ENCODE measurements at regions not wholly inside any gene's neighbourhood (a gene's known extent, or its start where the extent isn't known, plus 50 kb on each side); places are given as distances from the start of the nearest gene placed in this dataset.
A peak's percentile ranks its signal among the peaks of the same experiment; 100 is the strongest.

GRCh38 chr4:153970169-153970568 lies 181.3 kb upstream of the SFRP2 start:
- 90 to 93% methylated on average over 2 of the region's 2 CpGs for WGBS, 2 donors
- Histone ChIP-seq H3K9me3 (peaks cover 0 to 7% (median 2%) of the 10 kb centered on the region in 4 donors), H3K27ac (no peak overlapping the region), H3K27me3 (no peaks in the 10 kb centered on the region), H3K4me1 (no peaks in the 10 kb centered on the region), H3K4me3 (no peak overlapping the region), H3K36me3 (no peaks in the 10 kb centered on the region)
- no peak for DNase-seq
- intact Hi-C loops (cut with DNase I), result no loop called here
- TF ChIP-seq, protein P1, sequence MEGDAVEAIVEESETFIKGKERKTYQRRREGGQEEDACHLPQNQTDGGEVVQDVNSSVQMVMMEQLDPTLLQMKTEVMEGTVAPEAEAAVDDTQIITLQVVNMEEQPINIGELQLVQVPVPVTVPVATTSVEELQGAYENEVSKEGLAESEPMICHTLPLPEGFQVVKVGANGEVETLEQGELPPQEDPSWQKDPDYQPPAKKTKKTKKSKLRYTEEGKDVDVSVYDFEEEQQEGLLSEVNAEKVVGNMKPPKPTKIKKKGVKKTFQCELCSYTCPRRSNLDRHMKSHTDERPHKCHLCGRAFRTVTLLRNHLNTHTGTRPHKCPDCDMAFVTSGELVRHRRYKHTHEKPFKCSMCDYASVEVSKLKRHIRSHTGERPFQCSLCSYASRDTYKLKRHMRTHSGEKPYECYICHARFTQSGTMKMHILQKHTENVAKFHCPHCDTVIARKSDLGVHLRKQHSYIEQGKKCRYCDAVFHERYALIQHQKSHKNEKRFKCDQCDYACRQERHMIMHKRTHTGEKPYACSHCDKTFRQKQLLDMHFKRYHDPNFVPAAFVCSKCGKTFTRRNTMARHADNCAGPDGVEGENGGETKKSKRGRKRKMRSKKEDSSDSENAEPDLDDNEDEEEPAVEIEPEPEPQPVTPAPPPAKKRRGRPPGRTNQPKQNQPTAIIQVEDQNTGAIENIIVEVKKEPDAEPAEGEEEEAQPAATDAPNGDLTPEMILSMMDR (IDR thresholded peaks at IDR 0.05), result no peak
- TF ChIP-seq POLR2AphosphoS5 (IDR thresholded peaks at IDR 0.05), result no peak
- no peak for TF ChIP-seq POLR2A (IDR thresholded peaks at IDR 0.05)
- no peak for TF ChIP-seq EP300 (IDR thresholded peaks at IDR 0.05)

GRCh38 chr4:153969542-153969941 lies 180.7 kb upstream of the SFRP2 start:
- Histone ChIP-seq H3K4me1 (no peaks in the 10 kb centered on the region), H3K4me3 (no peak overlapping the region), H3K27ac (no peak overlapping the region), H3K9me3 (peaks cover 0 to 4% (median 2%) of the 10 kb centered on the region in 4 donors), H3K36me3 (no peaks in the 10 kb centered on the region), H3K27me3 (no peaks in the 10 kb centered on the region)
- intact Hi-C loops (cut with DNase I), result no loop called here
- TF ChIP-seq POLR2AphosphoS5 (IDR thresholded peaks at IDR 0.05) (no peak), POLR2A (IDR thresholded peaks at IDR 0.05) (no peak), EP300 (IDR thresholded peaks at IDR 0.05) (no peak)
- TF ChIP-seq, protein P1 (IDR thresholded peaks at IDR 0.05), result no peak
- no peak for DNase-seq

- no peak for DNase-seq
- Histone ChIP-seq H3K36me3 (no peaks in the 10 kb centered on the region), H3K27me3 (no peaks in the 10 kb centered on the region), H3K9me3 (no peaks in the 10 kb centered on the region), H3K4me1 (no peaks in the 10 kb centered on the region), H3K4me3 (no peak overlapping the region), H3K27ac (no peak overlapping the region)
- no peak for TF ChIP-seq POLR2A (IDR thresholded peaks at IDR 0.05)
- TF ChIP-seq, protein P1 (IDR thresholded peaks at IDR 0.05), result no peak
- intact Hi-C loops (cut with DNase I), result no loop called here
Observed at GRCh38 chr4:153966641-153967040, 177.8 kb upstream of the SFRP2 start.

DNA sequence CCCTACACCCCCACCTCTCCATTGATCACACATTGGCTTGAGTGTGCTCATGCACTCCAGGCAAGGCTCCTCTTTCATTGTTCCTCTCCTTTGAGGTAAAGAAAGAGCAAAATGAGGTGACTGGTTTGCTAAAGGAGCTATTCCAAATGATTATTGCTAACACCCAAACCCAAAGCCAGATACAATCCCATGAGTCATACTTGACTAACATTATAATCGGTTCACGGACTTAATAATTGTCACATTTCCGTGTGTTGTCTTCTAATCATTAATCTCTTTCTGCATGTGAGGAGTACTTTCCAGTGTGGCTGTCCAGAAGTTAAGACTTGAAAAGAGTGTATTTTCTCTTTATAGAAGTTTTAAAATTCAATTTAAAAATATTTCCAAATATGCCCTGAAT lies 174.3 kb upstream of the SFRP2 start:
- intact Hi-C loops (cut with DNase I), result no loop called here
- TF ChIP-seq, protein P1 (IDR thresholded peaks at IDR 0.05), result no peak
- TF ChIP-seq POLR2A (IDR thresholded peaks at IDR 0.05) (no peak), POLR2AphosphoS5 (IDR thresholded peaks at IDR 0.05) (no peak), EP300 (IDR thresholded peaks at IDR 0.05) (no peak)
- Histone ChIP-seq H3K4me3 (no peak overlapping the region), H3K4me1 (no peaks in the 10 kb centered on the region), H3K27me3 (no peaks in the 10 kb centered on the region), H3K36me3 (no peaks in the 10 kb centered on the region), H3K27ac (no peak overlapping the region), H3K9me3 (no peaks in the 10 kb centered on the region)
- DNase-seq, result no peak
- WGBS, 2 donors, result 89% methylated on average over 3 of the region's 3 CpGs

- DNase-seq, result no peak
- intact Hi-C loops (cut with DNase I), result no loop called here
- WGBS, 2 donors, result 81 to 82% methylated on average over 5 of the region's 5 CpGs
Observed at GRCh38 chr4:153962311-153963039, 173.6 kb upstream of the SFRP2 start.

More at GRCh38 chr4:153962311-153963039, 173.6 kb upstream of the SFRP2 start:
- H3K4me3 ChIP-seq, result no peak overlapping the region
- H3K9me3 ChIP-seq, result no peaks in the 10 kb centered on the region
- no peaks in the 10 kb centered on the region for H3K4me1 ChIP-seq
- H3K27ac ChIP-seq, result peak overlapping the region in 1 of 4 donors; percentile 8
- H3K36me3 ChIP-seq, result no peaks in the 10 kb centered on the region
- H3K27me3 ChIP-seq, result no peaks in the 10 kb centered on the region
- TF ChIP-seq POLR2AphosphoS5 (IDR thresholded peaks at IDR 0.05), result no peak
- TF ChIP-seq, protein P1 (IDR thresholded peaks at IDR 0.05), result no peak
- TF ChIP-seq EP300 (IDR thresholded peaks at IDR 0.05), result no peak
- TF ChIP-seq POLR2A (IDR thresholded peaks at IDR 0.05), result no peak

Data from sigmoid colon (tissue), 6 donors.